ENCODE measurements at regions not wholly inside any gene's neighbourhood (a gene's known extent, or its start where the extent isn't known, plus 50 kb on each side); places are given as distances from the start of the nearest gene placed in this dataset.

DNA sequence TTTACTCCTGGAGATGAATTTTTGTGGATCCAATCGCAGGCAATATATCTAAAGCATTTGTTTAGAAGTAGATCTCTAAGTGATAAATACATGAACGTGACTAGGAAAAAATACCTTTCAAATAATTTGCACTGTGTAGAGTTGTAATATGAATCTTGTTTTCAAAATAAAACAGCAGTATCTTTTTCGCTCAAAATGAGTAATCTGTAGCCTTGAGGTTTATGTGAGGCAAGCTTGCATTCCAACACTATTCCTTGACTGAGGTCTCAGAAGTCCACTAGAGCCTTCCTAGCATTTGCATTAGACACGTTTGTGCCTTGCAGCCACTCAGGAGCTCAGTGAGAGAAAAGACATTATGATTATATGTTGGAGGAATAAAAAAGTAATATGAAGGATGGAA, 138.3 kb upstream of the ROBO1 start:
- no peak for DNase-seq

- DNase-seq = no peak
Measured at GRCh38 chr3:79902151-79902550, 134.4 kb upstream of the ROBO1 start.

DNA sequence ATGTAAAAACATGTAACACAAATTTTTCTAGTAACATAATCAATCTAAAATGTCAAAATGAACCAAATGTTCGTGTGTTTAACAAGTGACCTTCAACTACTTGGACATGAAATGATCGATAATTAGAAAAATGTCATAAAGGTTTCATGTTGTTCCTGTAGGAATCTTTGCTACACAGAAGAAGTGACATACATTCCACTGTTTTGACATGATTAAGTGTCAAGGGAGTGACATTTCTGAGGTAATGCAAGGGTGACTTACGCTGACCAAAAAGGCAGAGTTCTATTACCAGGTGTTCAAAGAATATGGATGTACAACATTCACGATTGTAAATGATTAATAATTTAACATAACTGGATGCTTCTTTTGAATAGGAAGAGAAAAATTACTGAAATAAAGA, 131.1 kb upstream of the ROBO1 start:
- DNase-seq = no peak

DNA sequence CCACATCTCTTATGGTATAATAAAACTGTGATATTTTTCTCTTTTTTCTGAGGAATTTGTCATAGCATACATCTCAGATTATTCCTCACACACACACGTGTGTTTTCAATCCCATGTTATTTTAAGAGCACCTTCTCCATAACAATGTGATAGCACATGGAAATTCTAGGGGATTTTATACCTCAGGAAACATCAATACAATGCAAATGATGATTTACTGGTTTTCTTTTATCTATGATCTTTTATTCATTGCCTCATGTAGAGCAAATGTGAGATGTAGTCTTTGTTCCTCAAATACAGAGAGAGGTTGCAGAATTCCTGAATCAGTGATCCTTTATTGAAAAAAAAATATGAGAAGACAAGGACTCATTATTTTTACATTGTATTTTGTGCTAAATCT, 128.3 kb upstream of the ROBO1 start:
- DNase-seq = no peak

DNA sequence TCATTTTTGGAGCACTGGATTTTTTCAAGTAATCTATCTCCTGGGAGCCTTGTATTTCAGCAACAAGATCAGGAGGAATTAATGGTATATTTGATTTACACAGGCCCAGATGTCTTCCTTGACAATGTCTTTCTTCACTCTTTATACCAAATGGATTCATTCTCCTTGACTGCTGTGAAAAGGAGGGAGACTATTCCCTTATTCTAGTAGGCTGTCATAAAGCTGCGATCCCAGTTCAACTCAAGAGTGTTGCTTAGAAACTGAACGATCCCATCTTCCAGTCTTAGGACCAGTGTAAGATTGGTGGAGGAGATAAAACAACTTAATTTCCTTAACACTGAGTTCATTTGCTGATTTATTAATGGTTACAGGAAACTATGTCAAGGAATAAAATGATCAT, 119.4 kb upstream of the ROBO1 start:
- no peak for DNase-seq

DNA sequence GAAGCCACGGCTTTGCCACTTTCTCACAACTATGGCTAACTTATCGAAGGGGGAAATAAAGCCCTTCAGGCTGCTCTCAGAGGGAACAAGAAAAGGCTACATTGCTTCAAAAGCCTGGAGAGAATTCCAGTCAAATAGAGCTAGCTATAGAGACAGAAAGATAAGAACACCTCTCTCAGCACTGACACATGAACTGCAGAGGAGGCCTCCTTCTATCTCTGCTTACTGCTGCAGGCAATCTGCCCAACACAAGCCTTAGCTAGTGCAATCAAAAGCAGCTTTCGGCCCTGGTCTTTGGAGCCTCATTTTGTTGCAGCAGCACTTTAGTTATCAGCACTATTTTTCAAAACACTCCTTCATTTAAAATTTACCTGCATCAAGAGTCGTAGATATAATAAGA, 118.4 kb upstream of the ROBO1 start:
- DNase-seq = no peak

- no peak for DNase-seq
Measured at GRCh38 chr3:79885407-79885806, 117.6 kb upstream of the ROBO1 start.

DNA sequence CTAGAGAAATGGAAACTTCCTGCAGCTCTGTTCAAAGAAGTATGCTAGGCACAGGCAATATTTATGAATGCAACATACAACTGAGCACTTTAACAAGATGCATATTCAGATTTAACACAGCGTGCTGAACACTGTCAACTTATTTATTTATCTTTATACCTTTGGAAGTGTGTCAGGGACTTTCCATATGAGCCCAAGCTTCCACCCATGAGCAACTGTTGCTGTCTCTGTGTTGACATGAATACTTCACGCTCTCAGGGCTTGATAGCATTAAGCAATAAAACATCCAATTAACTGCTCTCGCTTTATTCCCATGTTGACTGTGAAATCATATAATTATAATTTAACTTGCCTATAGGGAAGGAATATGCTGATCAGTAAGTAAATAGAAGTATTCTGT, 116.6 kb upstream of the ROBO1 start:
- no peak for DNase-seq

DNA sequence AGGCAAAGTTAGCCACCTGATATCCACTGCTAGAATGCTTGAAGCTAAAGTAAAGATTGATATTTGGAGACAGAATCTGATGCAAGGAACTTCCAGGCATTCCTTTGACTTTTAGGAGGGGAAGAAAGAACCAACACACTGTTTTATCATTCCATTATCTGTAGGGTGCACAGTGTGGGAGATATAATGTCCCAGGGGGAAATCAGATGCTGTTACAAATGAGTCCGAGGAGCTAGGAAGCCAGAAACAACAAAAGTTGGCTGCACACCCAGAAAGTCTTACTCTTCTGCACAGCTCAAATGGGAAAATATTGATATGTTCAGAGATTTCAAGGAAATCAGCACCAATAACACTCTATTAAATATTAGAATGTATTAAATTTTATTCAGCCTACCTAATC, 113.6 kb upstream of the ROBO1 start:
- DNase-seq = no peak

- DNase-seq = no peak
Measured at GRCh38 chr3:79878708-79879107, 110.9 kb upstream of the ROBO1 start.

DNA sequence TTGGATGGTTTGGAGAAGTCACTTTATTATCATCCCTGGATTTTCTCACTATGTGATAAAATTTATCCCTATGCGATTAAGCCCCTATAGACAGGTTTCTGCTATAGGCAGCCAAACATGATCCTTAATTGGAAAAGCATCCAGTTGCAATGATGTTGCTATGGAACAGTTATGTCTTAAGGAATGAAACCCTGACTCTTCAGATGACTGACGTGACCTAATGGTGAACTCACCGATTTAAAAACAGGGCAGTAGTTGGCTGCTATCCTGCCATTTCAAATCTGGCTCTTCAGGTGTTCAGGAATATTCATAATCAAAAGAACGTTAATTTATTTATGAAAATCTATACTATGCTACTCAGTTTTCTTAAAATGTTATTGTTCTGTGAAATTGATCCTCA, 106.8 kb upstream of the ROBO1 start:
- DNase-seq = no peak

DNA sequence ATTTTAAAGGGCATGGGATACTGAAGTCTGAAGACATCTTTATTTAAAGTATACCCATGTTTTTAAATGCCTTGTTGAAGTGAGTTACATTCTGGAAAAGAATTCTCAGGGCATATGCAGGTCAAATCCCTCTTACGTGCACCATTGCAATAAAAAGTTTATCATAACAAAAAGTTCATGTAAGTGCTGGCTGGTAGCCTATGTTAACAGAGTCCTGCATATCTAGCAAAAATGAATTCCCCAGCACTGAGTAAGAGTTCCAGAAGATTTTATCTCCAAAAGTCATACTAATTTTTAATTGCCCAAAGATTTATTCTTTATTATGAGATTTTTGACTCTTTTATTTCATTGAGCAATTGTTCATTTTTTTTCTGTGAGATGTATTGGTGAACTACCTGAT, 104.7 kb upstream of the ROBO1 start:
- DNase-seq = no peak

- DNase-seq = no peak
Measured at GRCh38 chr3:79871656-79872055, 103.9 kb upstream of the ROBO1 start.

DNA sequence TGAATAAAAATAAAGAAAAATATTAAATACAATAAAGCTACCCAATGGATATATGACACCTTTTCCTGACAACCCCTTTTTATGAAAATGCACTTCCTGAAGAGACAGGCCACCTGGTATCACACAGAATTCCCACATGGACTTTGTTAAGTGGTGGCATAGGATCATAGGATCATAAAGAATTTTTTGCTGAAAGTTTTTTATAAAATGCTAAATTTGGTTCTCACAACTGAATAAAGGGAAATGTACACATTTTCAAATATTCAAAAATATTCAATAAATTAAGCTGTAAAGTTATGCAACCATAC, 102.5 kb upstream of the ROBO1 start:
- no peak for DNase-seq

- DNase-seq = no peak
Measured at GRCh38 chr3:79869461-79870312, 101.9 kb upstream of the ROBO1 start.

DNA sequence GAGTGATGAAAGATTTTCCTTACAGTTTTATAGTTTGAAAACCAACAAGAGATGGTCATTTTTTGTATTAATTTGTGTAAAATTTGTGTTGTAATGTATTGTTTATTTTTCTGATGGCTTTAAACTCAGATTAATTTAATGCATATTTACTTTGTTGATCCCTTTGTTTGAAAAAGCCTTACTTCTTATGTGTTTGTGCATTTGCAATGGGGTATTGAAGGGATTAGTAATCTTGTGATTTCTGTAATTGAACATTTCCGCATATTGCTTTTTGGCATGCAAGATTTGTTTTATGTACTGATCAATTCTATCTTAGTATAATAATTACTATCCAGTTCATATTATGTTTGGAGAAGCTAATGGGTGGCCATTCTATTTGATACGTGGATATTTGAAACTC, 98.4 kb upstream of the ROBO1 start:
- no peak for DNase-seq

GRCh38 chr3:79864077-79864476, 96.3 kb upstream of the ROBO1 start:
- DNase-seq = no peak

- DNase-seq = no peak
Measured at GRCh38 chr3:79848876-79849275, 81.1 kb upstream of the ROBO1 start.

DNA sequence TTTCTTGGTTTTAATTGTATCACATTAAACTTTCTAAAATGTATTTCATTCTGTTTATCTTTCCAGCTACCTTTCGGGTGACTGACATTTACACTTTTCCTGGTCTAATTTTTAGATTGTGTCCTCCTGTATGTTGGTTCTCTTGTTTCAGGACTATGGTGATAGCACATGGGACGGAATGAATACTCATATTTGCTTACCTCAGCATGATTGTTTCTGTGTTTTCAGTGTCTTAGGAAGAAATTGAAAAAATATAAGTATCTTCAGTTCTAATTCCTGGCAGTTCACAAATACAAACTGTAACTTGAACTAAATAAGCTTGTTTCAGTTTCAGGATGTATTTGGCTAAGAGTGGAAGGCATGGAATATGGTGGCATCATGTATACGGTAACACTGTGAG, 80.1 kb upstream of the ROBO1 start:
- no peak for DNase-seq

DNA sequence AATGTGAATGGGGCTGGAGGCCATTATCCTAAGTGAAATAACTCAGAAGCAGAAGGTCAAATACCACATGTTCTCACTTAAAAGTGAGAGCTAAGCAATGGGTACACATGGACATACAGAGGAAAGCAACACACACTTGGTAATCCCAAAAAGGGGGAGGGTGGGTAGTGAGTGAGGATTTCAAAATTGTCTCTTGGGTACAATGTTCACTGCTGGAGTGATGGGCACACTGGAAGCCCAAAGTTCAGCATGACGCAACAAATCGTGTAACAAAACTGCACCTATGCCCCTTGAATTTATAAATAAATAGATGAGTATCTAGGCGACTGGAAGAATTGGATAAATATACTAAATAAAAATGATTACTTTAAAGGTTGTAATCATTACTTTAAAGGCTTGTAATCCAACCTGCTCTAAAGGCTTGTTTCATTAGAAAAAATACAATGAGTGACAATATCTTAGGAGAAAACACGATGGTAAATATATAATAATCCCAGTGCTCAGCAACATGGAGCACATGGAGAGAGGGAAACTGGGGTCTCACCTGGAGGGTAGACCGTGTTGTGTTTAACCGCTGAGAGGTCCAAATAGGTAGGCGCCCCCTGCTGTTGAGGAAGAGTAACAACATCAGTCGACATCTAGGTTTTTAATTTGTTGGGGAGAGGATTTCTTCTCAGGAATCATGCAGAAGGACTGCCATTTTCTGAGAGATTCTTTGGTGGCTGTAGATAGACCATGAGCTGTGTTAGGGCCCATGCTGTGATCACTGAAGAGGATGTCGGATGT, 78.5 kb upstream of the ROBO1 start:
- DNase-seq = no peak

DNA sequence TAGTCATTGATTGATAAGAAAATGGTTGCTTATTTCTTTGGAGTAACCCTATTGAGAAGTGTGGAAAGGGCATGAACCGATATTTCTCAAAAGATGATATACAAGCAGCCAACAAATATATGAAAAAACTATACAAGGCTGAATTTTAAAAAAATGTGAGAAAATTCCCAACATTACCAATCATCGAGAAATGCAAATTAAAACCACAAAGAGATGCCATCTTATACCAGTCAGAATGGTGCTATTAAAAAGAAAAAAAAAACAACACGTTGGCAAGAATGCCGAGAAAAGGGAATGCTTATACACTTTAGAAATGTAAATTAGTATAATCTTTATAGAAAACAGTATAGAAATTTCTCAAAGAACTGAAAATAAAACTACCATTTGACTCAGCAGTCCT, 77.7 kb upstream of the ROBO1 start:
- no peak for DNase-seq

- DNase-seq = no peak
Measured at GRCh38 chr3:79844176-79844575, 76.4 kb upstream of the ROBO1 start.

DNA sequence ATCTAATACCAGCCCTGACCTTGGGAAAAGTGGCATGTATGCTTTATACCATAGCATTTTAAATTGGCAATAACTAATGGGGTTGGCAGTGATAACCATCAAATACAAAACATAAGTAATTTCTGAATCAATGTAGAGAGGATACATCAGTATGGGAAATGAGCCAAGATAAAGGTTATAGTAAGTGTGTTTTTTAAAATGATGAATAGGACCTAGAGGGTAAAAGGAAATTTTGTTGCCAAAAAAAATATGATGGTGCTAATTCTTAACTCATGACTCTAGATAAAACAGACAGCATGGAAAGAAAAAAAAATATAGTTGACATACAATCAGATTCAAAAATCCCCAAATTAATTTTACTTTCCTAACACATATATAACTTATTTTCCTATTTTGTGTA, 75.4 kb upstream of the ROBO1 start:
- DNase-seq = no peak

DNA sequence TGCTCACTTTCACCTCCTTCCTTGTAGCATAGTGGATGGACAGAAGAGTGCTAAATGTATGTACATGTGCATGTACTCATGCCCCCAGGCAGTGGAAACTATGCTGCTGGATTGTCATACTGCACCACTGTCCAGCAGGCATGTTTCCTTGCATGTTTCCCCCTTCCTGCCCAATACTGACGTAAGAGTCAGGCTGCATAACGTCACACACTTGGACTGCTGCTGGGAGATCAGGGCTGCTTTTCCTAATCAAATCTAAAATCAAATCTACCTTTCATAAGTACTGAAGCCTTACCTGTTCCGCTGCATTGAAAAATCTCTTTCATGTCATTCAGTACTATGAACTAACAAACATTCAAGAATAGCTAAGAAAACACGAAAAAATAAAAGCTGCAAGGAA, 67.9 kb upstream of the ROBO1 start:
- no peak for DNase-seq

GRCh38 chr3:79824166-79824565, 56.4 kb upstream of the ROBO1 start:
- no peak for DNase-seq
